Vagina (tissue), 2 donors: ENCODE measurements at regions not wholly inside any gene's neighbourhood (a gene's known extent, or its start where the extent isn't known, plus 50 kb on each side); places are given as distances from the start of the nearest gene placed in this dataset.

Experiments used
- DNase-seq, 2 donors: peaks; one replicate each; pipeline ENCODE4 v3.0.0-alpha.2; 2017; ENCODE audit errors: extremely low spot score in 2 of 2
- H3K27ac ChIP-seq: fragments of 200-600 bp; sonication (generic); one replicate; pipeline ENCODE4 v1.5.1; 2019
- H3K27me3 ChIP-seq: fragments of 200-600 bp; sonication (generic); one replicate; pipeline ENCODE4 v1.5.1; 2019
- H3K36me3 ChIP-seq, 2 donors: fragments of 200-600 bp; sonication (generic); one replicate each; pipeline ENCODE4 v1.5.1; 2017 to 2019
- H3K4me1 ChIP-seq: fragments of 200-600 bp; sonication (generic); one replicate; pipeline ENCODE4 v1.5.1; 2019
- H3K4me3 ChIP-seq, 2 donors: fragments of 200-600 bp; sonication (generic); 1 replicate in 1 of 2; 2 replicates in 1 of 2; pipeline ENCODE4 v1.5.1; 2016 to 2019
- H3K9me3 ChIP-seq: fragments of 200-600 bp; sonication (generic); one replicate; pipeline ENCODE4 v1.5.1; 2019
- CTCF ChIP-seq, 3 experiments: fragments of 450-650 bp in 2 of 3; fragments of 200-600 bp in 1 of 3; sonication (generic) in 1 of 3; IDR thresholded peaks; one replicate each; pipeline ENCODE4 v1.5.1; 2017 to 2019; ENCODE audit warnings: antibody characterized with exemption in 3 of 3, mild to moderate bottlenecking in 2 of 3, moderate library complexity in 2 of 3
- POLR2A ChIP-seq, 2 donors: fragments of 450-650 bp; IDR thresholded peaks; one replicate each; pipeline ENCODE4 v1.6.1; 2017; ENCODE audit warnings: antibody characterized with exemption in 2 of 2, mild to moderate bottlenecking in 2 of 2, moderate library complexity in 2 of 2
- POLR2AphosphoS5 ChIP-seq, 2 donors: sonication (generic); formaldehyde crosslinking; IDR thresholded peaks; one replicate each; pipeline ENCODE4 v1.9.0; 2017; ENCODE audit warnings: antibody characterized with exemption in 2 of 2, mild to moderate bottlenecking in 2 of 2, low read depth in 1 of 2; ENCODE audit not compliant: insufficient read depth in 1 of 2
- intact Hi-C: fragments of 100-400 bp; cut with DNase I; formaldehyde crosslinking; loops from one replicate; pipeline ENCODE4 v1.15.1; 2023

- intact Hi-C loops: loop anchor here (2.0 kb wide), 1 partner anchor 41 kb away; no protein-coding TSS in a partner anchor
- Histone ChIP-seq H3K4me3 (no peak overlapping the region), H3K9me3 (no peaks in the 10 kb centered on the region), H3K36me3 (no peaks in the 10 kb centered on the region), H3K27me3 (no peaks in the 10 kb centered on the region), H3K4me1 (no peaks in the 10 kb centered on the region), H3K27ac (no peak overlapping the region)
- TF ChIP-seq CTCF (IDR thresholded peaks at IDR 0.05) (no peak), POLR2A (IDR thresholded peaks at IDR 0.05) (no peak)
- no peak for DNase-seq
These were observed 126.1 kb upstream of the IFNE start for GRCh38 chr9:21608200-21608599.

- Histone ChIP-seq H3K4me3 (no peak overlapping the region), H3K27ac (no peak overlapping the region), H3K9me3 (no peaks in the 10 kb centered on the region), H3K27me3 (no peaks in the 10 kb centered on the region), H3K36me3 (no peaks in the 10 kb centered on the region), H3K4me1 (no peaks in the 10 kb centered on the region)
- TF ChIP-seq POLR2A (IDR thresholded peaks at IDR 0.05) (no peak), POLR2AphosphoS5 (IDR thresholded peaks at IDR 0.05; ENCODE audit: insufficient read depth in 1 of 2, low read depth in 1 of 2) (no peak), CTCF (IDR thresholded peaks at IDR 0.05) (no peak)
- no peak for DNase-seq
- intact Hi-C loops: loop anchor here (2.0 kb wide), 1 partner anchor 43 kb away; no protein-coding TSS in a partner anchor
These were observed 127.4 kb upstream of the IFNE start for GRCh38 chr9:21609506-21609905.

GRCh38 chr9:21611891-21612290 is 129.8 kb upstream of the IFNE start:
- no peaks in the 10 kb centered on the region for H3K9me3 ChIP-seq
- H3K27ac ChIP-seq: no peak overlapping the region
- intact Hi-C loops: no loop called here

GRCh38 chr9:21615018-21615417 is 132.9 kb upstream of the IFNE start:
- Histone ChIP-seq H3K36me3 (no peaks in the 10 kb centered on the region), H3K4me3 (no peak overlapping the region), H3K27ac (no peak overlapping the region), H3K4me1 (no peaks in the 10 kb centered on the region), H3K27me3 (no peaks in the 10 kb centered on the region), H3K9me3 (no peaks in the 10 kb centered on the region)
- DNase-seq: no peak
- intact Hi-C loops: no loop called here
- TF ChIP-seq POLR2AphosphoS5 (IDR thresholded peaks at IDR 0.05; ENCODE audit: insufficient read depth in 1 of 2, low read depth in 1 of 2) (no peak), CTCF (IDR thresholded peaks at IDR 0.05) (no peak), POLR2A (IDR thresholded peaks at IDR 0.05) (no peak)

More at GRCh38 chr9:21611891-21612290, 129.8 kb upstream of the IFNE start:
- TF ChIP-seq POLR2A (IDR thresholded peaks at IDR 0.05) (no peak), CTCF (IDR thresholded peaks at IDR 0.05) (no peak), POLR2AphosphoS5 (IDR thresholded peaks at IDR 0.05; ENCODE audit: insufficient read depth in 1 of 2, low read depth in 1 of 2) (no peak)
- DNase-seq: no peak
- no peaks in the 10 kb centered on the region for H3K27me3 ChIP-seq
- H3K36me3 ChIP-seq: no peaks in the 10 kb centered on the region
- no peak overlapping the region for H3K4me3 ChIP-seq
- H3K4me1 ChIP-seq: no peaks in the 10 kb centered on the region

GRCh38 chr9:21615446-21615845 is 133.3 kb upstream of the IFNE start:
- Histone ChIP-seq H3K27ac (no peak overlapping the region), H3K27me3 (no peaks in the 10 kb centered on the region), H3K4me3 (no peak overlapping the region), H3K36me3 (no peaks in the 10 kb centered on the region), H3K9me3 (no peaks in the 10 kb centered on the region), H3K4me1 (no peaks in the 10 kb centered on the region)
- intact Hi-C loops: no loop called here
- TF ChIP-seq CTCF (IDR thresholded peaks at IDR 0.05) (no peak), POLR2A (IDR thresholded peaks at IDR 0.05) (no peak)
- no peak for DNase-seq
